HL-60 (cell line): ENCODE measurements at regions not wholly inside any gene's neighbourhood (a gene's known extent, or its start where the extent isn't known, plus 50 kb on each side); places are given as distances from the start of the nearest gene placed in this dataset.

ENCODE experiments used
- DNase-seq, 2 experiments: peaks; one replicate each; pipeline ENCODE4 v3.0.0-alpha.2; 2010 to 2020; ENCODE audit warnings: low read depth in 1 of 2, low spot score in 1 of 2
- H3K27ac ChIP-seq: fragments of 250-450 bp; sonication (Bioruptor Pico); replicated peaks from 2 replicates; pipeline ENCODE4 v1.5.1; 2020; ENCODE audit warnings: mild to moderate bottlenecking, moderate library complexity
- H3K27me3 ChIP-seq: fragments of 250-450 bp; sonication (Bioruptor Pico); 2 replicates; pipeline ENCODE4 v1.5.1; 2021; ENCODE audit warnings: mild to moderate bottlenecking, moderate library complexity; ENCODE audit not compliant: insufficient read depth, poor library complexity, severe bottlenecking
- H3K4me3 ChIP-seq: replicated peaks from 2 replicates; pipeline ENCODE4 v1.5.1; 2011; ENCODE audit warnings: mild to moderate bottlenecking, control low read depth, low read length; ENCODE audit not compliant: insufficient read depth
- CTCF ChIP-seq: IDR thresholded peaks from one replicate; pipeline ENCODE4 v1.5.1; 2011; ENCODE audit warnings: low read length, control low read depth, inconsistent platforms; ENCODE audit not compliant: insufficient read depth
- GABPA ChIP-seq: IDR thresholded peaks from 2 replicates; pipeline ENCODE4 v1.6.1; 2012; ENCODE audit warnings: low read depth
- POLR2AphosphoS5 ChIP-seq: IDR thresholded peaks from 2 replicates; pipeline ENCODE4 v1.6.1; 2012; ENCODE audit warnings: low read depth
- REST ChIP-seq: IDR thresholded peaks from 2 replicates; pipeline ENCODE4 v1.6.1; 2012; ENCODE audit warnings: low read depth; ENCODE audit not compliant: insufficient replicate concordance
- SPI1 ChIP-seq: IDR thresholded peaks from 2 replicates; pipeline ENCODE4 v1.6.1; 2012; ENCODE audit warnings: low read depth, mild to moderate bottlenecking, borderline replicate concordance

GRCh38 chr15:66882251-66883020, 180.4 kb downstream of the SMAD6 start:
- Histone ChIP-seq H3K4me3 (no peak overlapping the region), H3K27me3 (no peaks in the 10 kb centered on the region), H3K27ac (no peak overlapping the region)
- DNase-seq: no peak
- no peak for TF ChIP-seq GABPA
- TF ChIP-seq CTCF: no peak
- no peak for TF ChIP-seq SPI1
- TF ChIP-seq POLR2AphosphoS5: no peak
- TF ChIP-seq REST: no peak

- Histone ChIP-seq H3K27ac (no peak overlapping the region), H3K27me3 (no peaks in the 10 kb centered on the region), H3K4me3 (no peak overlapping the region)
- TF ChIP-seq GABPA (no peak), POLR2AphosphoS5 (no peak), SPI1 (no peak), REST (no peak), CTCF (no peak)
- DNase-seq: no peak
Observed at GRCh38 chr15:66883284-66883911, 181.4 kb downstream of the SMAD6 start.

GRCh38 chr15:66884115-66884622, 181.2 kb upstream of the SMAD3 start:
- Histone ChIP-seq H3K4me3 (no peak overlapping the region), H3K27me3 (no peaks in the 10 kb centered on the region), H3K27ac (no peak overlapping the region)
- TF ChIP-seq REST: no peak
- no peak for TF ChIP-seq CTCF
- TF ChIP-seq POLR2AphosphoS5: no peak
- no peak for TF ChIP-seq GABPA
- TF ChIP-seq SPI1: no peak
- no peak for DNase-seq
